ENCODE measurements at regions not wholly inside any gene's neighbourhood (a gene's known extent, or its start where the extent isn't known, plus 50 kb on each side); places are given as distances from the start of the nearest gene placed in this dataset.

- Histone ChIP-seq H3K27ac (ENCODE audit: low read depth in 2 of 2, low read length in 2 of 2) (no peak overlapping the region), H3K36me3 (ENCODE audit: control insufficient read depth in 2 of 2, insufficient read depth in 2 of 2, low read length in 2 of 2) (no peaks in the 10 kb centered on the region)
Observed at GRCh38 chr4:3668825-3669552, 97.2 kb upstream of the ADRA2C start.

GRCh38 chr4:3667258-3667657 is 98.9 kb upstream of the ADRA2C start:
- Histone ChIP-seq H3K4me1 (ENCODE audit: control insufficient read depth in 2 of 2, insufficient read depth in 2 of 2, low read length in 2 of 2) (no peaks in the 10 kb centered on the region), H3K9me3 (ENCODE audit: control insufficient read depth in 2 of 2, low read length in 2 of 2) (peaks cover 0 to 5% of the 10 kb centered on the region in 2 donors), H3K27me3 (ENCODE audit: control insufficient read depth in 2 of 2, insufficient read depth in 2 of 2, low read length in 2 of 2) (peaks cover 0 to 2% of the 10 kb centered on the region in 2 donors), H3K27ac (ENCODE audit: low read depth in 2 of 2, low read length in 2 of 2) (no peak overlapping the region), H3K36me3 (ENCODE audit: control insufficient read depth in 2 of 2, insufficient read depth in 2 of 2, low read length in 2 of 2) (no peaks in the 10 kb centered on the region), H3K4me3 (ENCODE audit: low read length in 2 of 2) (no peak overlapping the region), H3K9ac (ENCODE audit: low read depth in 1 of 2, low read length in 2 of 2) (no peak overlapping the region)

More at GRCh38 chr4:3668825-3669552, 97.2 kb upstream of the ADRA2C start:
- Histone ChIP-seq H3K4me3 (ENCODE audit: low read length in 2 of 2) (no peak overlapping the region), H3K4me1 (ENCODE audit: control insufficient read depth in 2 of 2, insufficient read depth in 2 of 2, low read length in 2 of 2) (no peaks in the 10 kb centered on the region), H3K9ac (ENCODE audit: low read depth in 1 of 2, low read length in 2 of 2) (no peak overlapping the region), H3K9me3 (ENCODE audit: control insufficient read depth in 2 of 2, low read length in 2 of 2) (peaks cover 0 to 5% of the 10 kb centered on the region in 2 donors), H3K27me3 (ENCODE audit: control insufficient read depth in 2 of 2, insufficient read depth in 2 of 2, low read length in 2 of 2) (peaks cover 0 to 2% of the 10 kb centered on the region in 2 donors)

GRCh38 chr4:3666263-3666662 is 99.9 kb upstream of the ADRA2C start:
- Histone ChIP-seq H3K9ac (ENCODE audit: low read depth in 1 of 2, low read length in 2 of 2) (no peak overlapping the region), H3K4me1 (ENCODE audit: control insufficient read depth in 2 of 2, insufficient read depth in 2 of 2, low read length in 2 of 2) (no peaks in the 10 kb centered on the region), H3K27me3 (ENCODE audit: control insufficient read depth in 2 of 2, insufficient read depth in 2 of 2, low read length in 2 of 2) (peaks cover 0 to 2% of the 10 kb centered on the region in 2 donors), H3K27ac (ENCODE audit: low read depth in 2 of 2, low read length in 2 of 2) (no peak overlapping the region), H3K36me3 (ENCODE audit: control insufficient read depth in 2 of 2, insufficient read depth in 2 of 2, low read length in 2 of 2) (no peaks in the 10 kb centered on the region), H3K9me3 (ENCODE audit: control insufficient read depth in 2 of 2, low read length in 2 of 2) (peaks cover 0 to 5% of the 10 kb centered on the region in 2 donors), H3K4me3 (ENCODE audit: low read length in 2 of 2) (no peak overlapping the region)

GRCh38 chr4:3665360-3665891 is 100.8 kb upstream of the ADRA2C start:
- Histone ChIP-seq H3K9ac (ENCODE audit: low read depth in 1 of 2, low read length in 2 of 2) (no peak overlapping the region), H3K4me1 (ENCODE audit: control insufficient read depth in 2 of 2, insufficient read depth in 2 of 2, low read length in 2 of 2) (no peaks in the 10 kb centered on the region), H3K36me3 (ENCODE audit: control insufficient read depth in 2 of 2, insufficient read depth in 2 of 2, low read length in 2 of 2) (no peaks in the 10 kb centered on the region), H3K27ac (ENCODE audit: low read depth in 2 of 2, low read length in 2 of 2) (no peak overlapping the region), H3K27me3 (ENCODE audit: control insufficient read depth in 2 of 2, insufficient read depth in 2 of 2, low read length in 2 of 2) (peaks cover 1 to 2% of the 10 kb centered on the region in 2 donors), H3K4me3 (ENCODE audit: low read length in 2 of 2) (no peak overlapping the region), H3K9me3 (ENCODE audit: control insufficient read depth in 2 of 2, low read length in 2 of 2) (peaks cover 0 to 5% of the 10 kb centered on the region in 2 donors)

- no peak overlapping the region for H3K4me3 ChIP-seq (ENCODE audit: low read length in 2 of 2)
- H3K27me3 ChIP-seq (ENCODE audit: control insufficient read depth in 2 of 2, insufficient read depth in 2 of 2, low read length in 2 of 2), result peaks cover 4% of the 10 kb centered on the region in 2 donors
- H3K9ac ChIP-seq (ENCODE audit: low read depth in 1 of 2, low read length in 2 of 2), result no peak overlapping the region
Observed at GRCh38 chr4:3663791-3664190, 102.4 kb upstream of the ADRA2C start.

GRCh38 chr4:3662516-3662915 is 103.7 kb upstream of the ADRA2C start:
- Histone ChIP-seq H3K27me3 (ENCODE audit: control insufficient read depth in 2 of 2, insufficient read depth in 2 of 2, low read length in 2 of 2) (peaks cover 4% of the 10 kb centered on the region in 2 donors), H3K9me3 (ENCODE audit: control insufficient read depth in 2 of 2, low read length in 2 of 2) (peaks cover 0 to 5% of the 10 kb centered on the region in 2 donors), H3K4me3 (ENCODE audit: low read length in 2 of 2) (no peak overlapping the region), H3K4me1 (ENCODE audit: control insufficient read depth in 2 of 2, insufficient read depth in 2 of 2, low read length in 2 of 2) (no peaks in the 10 kb centered on the region), H3K9ac (ENCODE audit: low read depth in 1 of 2, low read length in 2 of 2) (no peak overlapping the region), H3K36me3 (ENCODE audit: control insufficient read depth in 2 of 2, insufficient read depth in 2 of 2, low read length in 2 of 2) (no peaks in the 10 kb centered on the region), H3K27ac (ENCODE audit: low read depth in 2 of 2, low read length in 2 of 2) (no peak overlapping the region)

More at GRCh38 chr4:3663791-3664190, 102.4 kb upstream of the ADRA2C start:
- Histone ChIP-seq H3K36me3 (ENCODE audit: control insufficient read depth in 2 of 2, insufficient read depth in 2 of 2, low read length in 2 of 2) (no peaks in the 10 kb centered on the region), H3K4me1 (ENCODE audit: control insufficient read depth in 2 of 2, insufficient read depth in 2 of 2, low read length in 2 of 2) (no peaks in the 10 kb centered on the region), H3K27ac (ENCODE audit: low read depth in 2 of 2, low read length in 2 of 2) (no peak overlapping the region), H3K9me3 (ENCODE audit: control insufficient read depth in 2 of 2, low read length in 2 of 2) (peaks cover 0 to 5% of the 10 kb centered on the region in 2 donors)

- Histone ChIP-seq H3K36me3 (ENCODE audit: control insufficient read depth in 2 of 2, insufficient read depth in 2 of 2, low read length in 2 of 2) (no peaks in the 10 kb centered on the region), H3K4me1 (ENCODE audit: control insufficient read depth in 2 of 2, insufficient read depth in 2 of 2, low read length in 2 of 2) (no peaks in the 10 kb centered on the region), H3K9me3 (ENCODE audit: control insufficient read depth in 2 of 2, low read length in 2 of 2) (peaks cover 0 to 2% of the 10 kb centered on the region in 2 donors), H3K4me3 (ENCODE audit: low read length in 2 of 2) (no peak overlapping the region), H3K27ac (ENCODE audit: low read depth in 2 of 2, low read length in 2 of 2) (no peak overlapping the region), H3K27me3 (ENCODE audit: control insufficient read depth in 2 of 2, insufficient read depth in 2 of 2, low read length in 2 of 2) (peaks cover 4% of the 10 kb centered on the region in 2 donors), H3K9ac (ENCODE audit: low read depth in 1 of 2, low read length in 2 of 2) (no peak overlapping the region)
Observed at GRCh38 chr4:3661989-3662388, 104.2 kb upstream of the ADRA2C start.

- Histone ChIP-seq H3K9me3 (ENCODE audit: control insufficient read depth in 2 of 2, low read length in 2 of 2) (no peaks in the 10 kb centered on the region), H3K4me1 (ENCODE audit: control insufficient read depth in 2 of 2, insufficient read depth in 2 of 2, low read length in 2 of 2) (no peaks in the 10 kb centered on the region), H3K27ac (ENCODE audit: low read depth in 2 of 2, low read length in 2 of 2) (no peak overlapping the region), H3K4me3 (ENCODE audit: low read length in 2 of 2) (no peak overlapping the region), H3K36me3 (ENCODE audit: control insufficient read depth in 2 of 2, insufficient read depth in 2 of 2, low read length in 2 of 2) (no peaks in the 10 kb centered on the region), H3K9ac (ENCODE audit: low read depth in 1 of 2, low read length in 2 of 2) (no peak overlapping the region), H3K27me3 (ENCODE audit: control insufficient read depth in 2 of 2, insufficient read depth in 2 of 2, low read length in 2 of 2) (peaks cover 4% of the 10 kb centered on the region in 2 donors)
Observed at GRCh38 chr4:3660928-3661515, 105.2 kb upstream of the ADRA2C start.

GRCh38 chr4:3660086-3660927 is 105.9 kb upstream of the ADRA2C start:
- H3K36me3 ChIP-seq (ENCODE audit: control insufficient read depth in 2 of 2, insufficient read depth in 2 of 2, low read length in 2 of 2), result no peaks in the 10 kb centered on the region
- no peaks in the 10 kb centered on the region for H3K9me3 ChIP-seq (ENCODE audit: control insufficient read depth in 2 of 2, low read length in 2 of 2)
- H3K9ac ChIP-seq (ENCODE audit: low read depth in 1 of 2, low read length in 2 of 2), result no peak overlapping the region
- H3K27me3 ChIP-seq (ENCODE audit: control insufficient read depth in 2 of 2, insufficient read depth in 2 of 2, low read length in 2 of 2), result peaks cover 2 to 4% of the 10 kb centered on the region in 2 donors
- no peak overlapping the region for H3K4me3 ChIP-seq (ENCODE audit: low read length in 2 of 2)
- no peaks in the 10 kb centered on the region for H3K4me1 ChIP-seq (ENCODE audit: control insufficient read depth in 2 of 2, insufficient read depth in 2 of 2, low read length in 2 of 2)
- H3K27ac ChIP-seq (ENCODE audit: low read depth in 2 of 2, low read length in 2 of 2), result no peak overlapping the region
